ENCODE measurements at regions not wholly inside any gene's neighbourhood (a gene's known extent, or its start where the extent isn't known, plus 50 kb on each side); places are given as distances from the start of the nearest gene placed in this dataset.
"Not testable (repeated sequence)": the region's sequence is repeated elsewhere in the genome, so short reads cannot be mapped to it uniquely, and the experiment has no call there.

DNA sequence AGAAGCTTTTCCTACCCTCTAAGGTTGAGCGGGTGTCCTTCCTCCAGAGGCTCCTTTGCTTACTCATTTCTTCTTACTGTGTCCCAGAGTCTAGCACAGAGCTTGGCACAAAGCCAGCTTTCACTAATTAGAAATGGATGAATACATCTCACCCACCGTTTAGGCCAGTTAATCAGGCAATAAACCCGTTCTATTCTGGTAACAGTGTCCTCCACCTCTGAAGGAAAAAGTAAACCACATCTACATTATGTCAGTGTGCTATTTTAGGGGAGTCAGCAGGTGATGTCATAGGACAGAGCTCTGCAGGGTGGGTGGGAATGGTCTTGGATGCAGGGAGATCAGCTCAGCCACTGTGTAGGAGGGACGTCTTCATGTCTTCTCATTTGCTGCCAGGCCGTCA lies 109.2 kb downstream of the OSTF1 start:
- 53% methylated on average over 5 of the region's 5 CpGs for WGBS
- no peaks in the 10 kb centered on the region for H3K27me3 ChIP-seq (ENCODE audit: control insufficient read depth in 2 of 2, insufficient read depth in 1 of 2, low read length in 1 of 2)
- no peaks in the 10 kb centered on the region for H3K4me1 ChIP-seq (ENCODE audit: control insufficient read depth in 2 of 2, insufficient read depth in 2 of 2, low read length in 2 of 2)
- H3K4me3 ChIP-seq (ENCODE audit: low read length in 2 of 2): no peak overlapping the region
- no peak overlapping the region for H3K27ac ChIP-seq (ENCODE audit: low read depth in 1 of 2, low read length in 1 of 2)
- H3K9me3 ChIP-seq (ENCODE audit: control insufficient read depth in 2 of 2, insufficient read depth in 1 of 2, low read length in 1 of 2): no peaks in the 10 kb centered on the region
- no peak for DNase-seq (ENCODE audit: low read depth in 6 of 9, low spot score in 9 of 9)
- H3K36me3 ChIP-seq (ENCODE audit: control insufficient read depth in 2 of 2, insufficient read depth in 2 of 2, low read length in 1 of 2): no peaks in the 10 kb centered on the region

GRCh38 chr9:75198436-75198835 lies 110.1 kb downstream of the OSTF1 start:
- Histone ChIP-seq H3K4me1 (ENCODE audit: control insufficient read depth in 2 of 2, insufficient read depth in 2 of 2, low read length in 2 of 2) (no peaks in the 10 kb centered on the region), H3K27me3 (ENCODE audit: control insufficient read depth in 2 of 2, insufficient read depth in 1 of 2, low read length in 1 of 2) (no peaks in the 10 kb centered on the region), H3K4me3 (ENCODE audit: low read length in 2 of 2) (no peak overlapping the region), H3K9me3 (ENCODE audit: control insufficient read depth in 2 of 2, insufficient read depth in 1 of 2, low read length in 1 of 2) (no peaks in the 10 kb centered on the region), H3K36me3 (ENCODE audit: control insufficient read depth in 2 of 2, insufficient read depth in 2 of 2, low read length in 1 of 2) (no peaks in the 10 kb centered on the region), H3K27ac (ENCODE audit: low read depth in 1 of 2, low read length in 1 of 2) (no peak overlapping the region)
- WGBS: 97% methylated on average over 7 of the region's 7 CpGs
- DNase-seq (ENCODE audit: low read depth in 6 of 9, low spot score in 9 of 9): no peak

DNA sequence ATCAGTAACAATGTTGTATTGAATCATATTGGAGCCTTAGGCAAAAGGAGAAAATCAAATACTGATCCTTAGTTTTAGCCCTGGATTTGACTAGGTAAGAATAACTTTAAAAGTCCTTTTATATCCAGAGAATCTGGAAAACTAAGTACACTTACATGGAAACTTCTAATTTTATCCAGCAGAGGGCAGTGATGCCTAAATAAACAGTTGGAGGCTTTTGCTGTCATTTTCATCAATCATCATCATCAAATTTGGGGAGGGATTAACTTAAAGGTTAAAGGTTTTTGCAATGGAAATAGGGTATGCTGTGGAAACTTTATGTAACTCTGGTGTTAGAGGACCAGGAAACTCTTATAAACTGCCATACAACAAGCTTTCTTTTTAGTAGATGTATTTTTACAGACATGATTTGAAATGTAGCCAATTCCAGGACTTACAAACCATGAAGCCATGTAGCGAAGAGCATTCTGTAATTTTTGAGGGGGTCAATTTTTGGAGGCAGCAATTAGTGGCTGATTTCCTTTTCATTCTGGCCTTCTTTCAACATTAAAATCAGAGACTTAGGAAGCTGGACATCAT lies 112.7 kb downstream of the OSTF1 start:
- no peak overlapping the region for H3K27ac ChIP-seq (ENCODE audit: low read depth in 1 of 2, low read length in 1 of 2)
- 96% methylated on average over 1 of the region's 1 CpG for WGBS
- H3K36me3 ChIP-seq (ENCODE audit: control insufficient read depth in 2 of 2, insufficient read depth in 2 of 2, low read length in 1 of 2): no peaks in the 10 kb centered on the region
- H3K4me1 ChIP-seq (ENCODE audit: control insufficient read depth in 2 of 2, insufficient read depth in 2 of 2, low read length in 2 of 2): no peaks in the 10 kb centered on the region
- H3K4me3 ChIP-seq (ENCODE audit: low read length in 2 of 2): no peak overlapping the region
- peak in 7 of 9 donors; percentile 13 to 68 (median 42) for DNase-seq (ENCODE audit: low read depth in 6 of 9, low spot score in 9 of 9)
- H3K9me3 ChIP-seq (ENCODE audit: control insufficient read depth in 2 of 2, insufficient read depth in 1 of 2, low read length in 1 of 2): no peaks in the 10 kb centered on the region
- no peaks in the 10 kb centered on the region for H3K27me3 ChIP-seq (ENCODE audit: control insufficient read depth in 2 of 2, insufficient read depth in 1 of 2, low read length in 1 of 2)

GRCh38 chr9:75201480-75202209 lies 113.3 kb downstream of the OSTF1 start:
- H3K27ac ChIP-seq (ENCODE audit: low read depth in 1 of 2, low read length in 1 of 2): no peak overlapping the region
- no peaks in the 10 kb centered on the region for H3K27me3 ChIP-seq (ENCODE audit: control insufficient read depth in 2 of 2, insufficient read depth in 1 of 2, low read length in 1 of 2)
- H3K36me3 ChIP-seq (ENCODE audit: control insufficient read depth in 2 of 2, insufficient read depth in 2 of 2, low read length in 1 of 2): no peaks in the 10 kb centered on the region
- H3K4me3 ChIP-seq (ENCODE audit: low read length in 2 of 2): no peak overlapping the region
- DNase-seq (ENCODE audit: low read depth in 6 of 9, low spot score in 9 of 9): no peak
- no peaks in the 10 kb centered on the region for H3K9me3 ChIP-seq (ENCODE audit: control insufficient read depth in 2 of 2, insufficient read depth in 1 of 2, low read length in 1 of 2)
- WGBS: 92% methylated on average over 3 of the region's 3 CpGs
- H3K4me1 ChIP-seq (ENCODE audit: control insufficient read depth in 2 of 2, insufficient read depth in 2 of 2, low read length in 2 of 2): no peaks in the 10 kb centered on the region

- H3K4me3 ChIP-seq (ENCODE audit: low read length in 2 of 2); H3K27me3 ChIP-seq (ENCODE audit: control insufficient read depth in 2 of 2, insufficient read depth in 1 of 2, low read length in 1 of 2); H3K9me3 ChIP-seq (ENCODE audit: control insufficient read depth in 2 of 2, insufficient read depth in 1 of 2, low read length in 1 of 2); H3K4me1 ChIP-seq (ENCODE audit: control insufficient read depth in 2 of 2, insufficient read depth in 2 of 2, low read length in 2 of 2); DNase-seq (ENCODE audit: low read depth in 6 of 9, low spot score in 9 of 9); H3K27ac ChIP-seq (ENCODE audit: low read depth in 1 of 2, low read length in 1 of 2); H3K36me3 ChIP-seq (ENCODE audit: control insufficient read depth in 2 of 2, insufficient read depth in 2 of 2, low read length in 1 of 2): not testable (repeated sequence)
- WGBS: 94% methylated on average over 8 of the region's 12 CpGs
Observed at GRCh38 chr9:75207997-75208396, 119.7 kb downstream of the OSTF1 start.

DNA sequence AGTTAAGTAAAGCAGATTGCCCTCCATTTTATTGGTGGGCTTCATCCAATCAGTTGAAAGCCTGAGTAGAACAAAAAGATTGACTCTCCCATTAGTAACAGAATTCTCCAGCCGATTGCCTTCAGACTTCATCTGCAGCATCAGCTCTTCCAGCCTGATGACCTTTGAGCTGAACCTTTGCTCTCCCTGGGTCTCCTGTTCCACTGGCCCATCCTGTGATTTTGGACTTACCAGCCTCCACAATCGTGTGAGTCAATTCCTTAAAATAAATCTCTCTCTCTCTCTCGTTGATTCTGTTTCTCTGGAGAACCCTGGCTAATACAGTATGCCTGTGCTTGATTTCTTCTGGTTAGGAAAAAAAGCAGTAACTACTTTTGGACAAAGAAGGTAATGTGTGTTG lies 121.9 kb downstream of the OSTF1 start:
- Histone ChIP-seq H3K27ac (ENCODE audit: low read depth in 1 of 2, low read length in 1 of 2) (no peak overlapping the region), H3K9me3 (ENCODE audit: control insufficient read depth in 2 of 2, insufficient read depth in 1 of 2, low read length in 1 of 2) (no peaks in the 10 kb centered on the region), H3K36me3 (ENCODE audit: control insufficient read depth in 2 of 2, insufficient read depth in 2 of 2, low read length in 1 of 2) (no peaks in the 10 kb centered on the region), H3K4me3 (ENCODE audit: low read length in 2 of 2) (no peak overlapping the region), H3K4me1 (ENCODE audit: control insufficient read depth in 2 of 2, insufficient read depth in 2 of 2, low read length in 2 of 2) (no peaks in the 10 kb centered on the region), H3K27me3 (ENCODE audit: control insufficient read depth in 2 of 2, insufficient read depth in 1 of 2, low read length in 1 of 2) (no peaks in the 10 kb centered on the region)
- 59% methylated on average over 3 of the region's 3 CpGs for WGBS
- DNase-seq (ENCODE audit: low read depth in 6 of 9, low spot score in 9 of 9): no peak

DNA sequence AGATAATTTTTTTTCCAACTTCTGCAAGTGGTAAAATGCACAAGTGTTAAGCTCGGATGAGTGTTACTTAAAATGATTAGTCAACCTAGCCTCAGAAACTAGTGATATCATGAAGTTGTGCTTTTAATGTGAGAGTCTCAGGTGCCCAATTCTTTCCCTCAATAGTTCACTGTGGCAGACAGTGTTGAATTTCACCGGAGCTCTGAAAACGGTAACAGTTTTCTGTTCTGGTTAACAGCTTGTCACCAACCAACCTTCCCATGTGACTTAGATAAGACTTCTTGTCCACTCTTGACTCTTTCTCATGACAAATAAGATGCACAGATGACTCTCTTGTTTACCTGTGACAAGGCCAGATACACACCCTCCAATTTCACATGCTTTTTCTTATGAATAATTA lies 125.5 kb downstream of the OSTF1 start:
- Histone ChIP-seq H3K27me3 (ENCODE audit: control insufficient read depth in 2 of 2, insufficient read depth in 1 of 2, low read length in 1 of 2) (no peaks in the 10 kb centered on the region), H3K4me3 (ENCODE audit: low read length in 2 of 2) (no peak overlapping the region), H3K9me3 (ENCODE audit: control insufficient read depth in 2 of 2, insufficient read depth in 1 of 2, low read length in 1 of 2) (no peaks in the 10 kb centered on the region), H3K27ac (ENCODE audit: low read depth in 1 of 2, low read length in 1 of 2) (no peak overlapping the region), H3K36me3 (ENCODE audit: control insufficient read depth in 2 of 2, insufficient read depth in 2 of 2, low read length in 1 of 2) (no peaks in the 10 kb centered on the region), H3K4me1 (ENCODE audit: control insufficient read depth in 2 of 2, insufficient read depth in 2 of 2, low read length in 2 of 2) (no peaks in the 10 kb centered on the region)
- no peak for DNase-seq (ENCODE audit: low read depth in 6 of 9, low spot score in 9 of 9)
- WGBS: 94% methylated on average over 3 of the region's 3 CpGs

GRCh38 chr9:75226403-75227139 lies 138.3 kb downstream of the OSTF1 start:
- no peaks in the 10 kb centered on the region for H3K27me3 ChIP-seq (ENCODE audit: control insufficient read depth in 2 of 2, insufficient read depth in 1 of 2, low read length in 1 of 2)
- no peak overlapping the region for H3K27ac ChIP-seq (ENCODE audit: low read depth in 1 of 2, low read length in 1 of 2)
- no peaks in the 10 kb centered on the region for H3K36me3 ChIP-seq (ENCODE audit: control insufficient read depth in 2 of 2, insufficient read depth in 2 of 2, low read length in 1 of 2)
- H3K4me3 ChIP-seq (ENCODE audit: low read length in 2 of 2): no peak overlapping the region
- H3K4me1 ChIP-seq (ENCODE audit: control insufficient read depth in 2 of 2, insufficient read depth in 2 of 2, low read length in 2 of 2): no peaks in the 10 kb centered on the region
- DNase-seq (ENCODE audit: low read depth in 6 of 9, low spot score in 9 of 9): no peak
- no peaks in the 10 kb centered on the region for H3K9me3 ChIP-seq (ENCODE audit: control insufficient read depth in 2 of 2, insufficient read depth in 1 of 2, low read length in 1 of 2)
- 84% methylated on average over 2 of the region's 2 CpGs for WGBS

DNA sequence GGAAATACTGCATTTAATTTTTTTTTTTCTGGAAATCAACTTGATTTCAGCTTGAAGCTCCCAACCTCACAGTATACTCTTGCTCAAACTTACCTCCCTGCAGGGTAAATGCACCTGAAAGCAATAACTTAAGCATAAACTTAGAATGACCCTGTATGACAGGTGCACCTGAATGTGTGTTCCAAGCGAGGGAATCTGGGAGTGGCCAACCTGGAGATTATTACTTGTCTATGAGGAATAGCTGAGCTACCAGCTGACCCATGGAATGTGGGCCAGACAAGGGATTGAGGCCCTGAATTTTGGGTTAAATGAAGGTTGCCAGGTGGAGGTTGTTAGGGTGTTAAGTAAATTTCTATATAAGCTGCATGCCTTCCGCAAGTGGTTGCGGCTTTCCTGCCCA lies 140.6 kb downstream of the OSTF1 start:
- Histone ChIP-seq H3K9me3 (ENCODE audit: control insufficient read depth in 2 of 2, insufficient read depth in 1 of 2, low read length in 1 of 2) (no peaks in the 10 kb centered on the region), H3K4me1 (ENCODE audit: control insufficient read depth in 2 of 2, insufficient read depth in 2 of 2, low read length in 2 of 2) (no peaks in the 10 kb centered on the region), H3K4me3 (ENCODE audit: low read length in 2 of 2) (no peak overlapping the region), H3K27me3 (ENCODE audit: control insufficient read depth in 2 of 2, insufficient read depth in 1 of 2, low read length in 1 of 2) (no peaks in the 10 kb centered on the region), H3K27ac (ENCODE audit: low read depth in 1 of 2, low read length in 1 of 2) (no peak overlapping the region), H3K36me3 (ENCODE audit: control insufficient read depth in 2 of 2, insufficient read depth in 2 of 2, low read length in 1 of 2) (no peaks in the 10 kb centered on the region)
- DNase-seq (ENCODE audit: low read depth in 6 of 9, low spot score in 9 of 9): no peak
- 88% methylated on average over 3 of the region's 3 CpGs for WGBS
